Lung (tissue), 11 donors: ENCODE measurements at regions not wholly inside any gene's neighbourhood (a gene's known extent, or its start where the extent isn't known, plus 50 kb on each side); places are given as distances from the start of the nearest gene placed in this dataset.

Experiments
- ATAC-seq: fragments of 200-7000 bp; cut with Tn5 transposase; one replicate; pipeline ENCODE4 v1.9.1; 2020; ENCODE audit warnings: moderate number of reproducible peaks; ENCODE audit not compliant: insufficient read depth, low FRiP score
- DNase-seq, 3 donors: peaks; one replicate each; pipeline ENCODE4 v3.0.0-alpha.2; 2013 to 2017
- H3K27ac ChIP-seq, 2 donors: one replicate each; pipeline ENCODE4 v1.5.1; 2013; ENCODE audit warnings: mild to moderate bottlenecking in 2 of 2, moderate library complexity in 2 of 2, control low read depth in 1 of 2, inconsistent platforms in 1 of 2, low read depth in 1 of 2, low read length in 1 of 2
- H3K27me3 ChIP-seq, 3 donors: one replicate each; pipeline ENCODE4 v1.5.1; 2013; ENCODE audit warnings: low read length in 2 of 3; ENCODE audit not compliant: control insufficient read depth in 3 of 3, insufficient read depth in 3 of 3
- H3K36me3 ChIP-seq, 4 donors: one replicate each; pipeline ENCODE4 v1.5.1; 2013; ENCODE audit warnings: low read length in 4 of 4, mild to moderate bottlenecking in 1 of 4, moderate library complexity in 1 of 4; ENCODE audit not compliant: control insufficient read depth in 4 of 4, insufficient read depth in 4 of 4
- H3K4me1 ChIP-seq, 5 donors: one replicate each; pipeline ENCODE4 v1.5.1; 2013; ENCODE audit warnings: low read length in 5 of 5, mild to moderate bottlenecking in 2 of 5, moderate library complexity in 1 of 5; ENCODE audit not compliant: control insufficient read depth in 5 of 5, insufficient read depth in 5 of 5
- H3K4me3 ChIP-seq: one replicate; pipeline ENCODE4 v1.5.1; 2013; ENCODE audit warnings: mild to moderate bottlenecking, control low read depth, moderate library complexity
- H3K9ac ChIP-seq, 2 donors: one replicate each; pipeline ENCODE4 v1.5.1; 2013; ENCODE audit warnings: low read length in 2 of 2, control low read depth in 1 of 2; ENCODE audit not compliant: insufficient read depth in 1 of 2
- H3K9me3 ChIP-seq, 4 donors: one replicate each; pipeline ENCODE4 v1.5.1; 2013; ENCODE audit warnings: low read length in 3 of 4, mild to moderate bottlenecking in 1 of 4, moderate library complexity in 1 of 4; ENCODE audit not compliant: control insufficient read depth in 4 of 4, insufficient read depth in 3 of 4
- CTCF ChIP-seq: IDR thresholded peaks from 2 replicates; pipeline ENCODE4 v1.5.1; 2012; ENCODE audit warnings: mild to moderate bottlenecking; ENCODE audit errors: control extremely low read depth, extremely low read depth
- WGBS, 2 donors: extraction: QIAGEN DNeasy Blood & Tissue Kit; methylation state at CpG; one replicate each; pipeline ENCODE4 v1.1.7; 2013; 5-methylcytosine and 5-hydroxymethylcytosine counted together
- donor health status: control.
- donor health status: control.
- donor health status: Bipolar disorder and iron deficiency.
- donor health status: healthy.
- donor health status: DM: yes; HTN: yes; CAD: no.

- WGBS, 2 donors, result 73 to 84% methylated on average over 2 of the region's 2 CpGs
- no peak for TF ChIP-seq CTCF
- H3K9ac ChIP-seq, result no peak overlapping the region
These were observed 121.7 kb upstream of the ERCC4 start for GRCh38 chr16:13798211-13798610.

GRCh38 chr16:13803974-13804373, 116.0 kb upstream of the ERCC4 start:
- no peaks in the 10 kb centered on the region for H3K4me1 ChIP-seq
- WGBS, 2 donors, result 92% methylated on average over 3 of the region's 3 CpGs
- H3K9ac ChIP-seq, result no peak overlapping the region
- H3K9me3 ChIP-seq, result peaks cover 0 to 2% (median 0%) of the 10 kb centered on the region in 4 donors
- DNase-seq (no peak), ATAC-seq (no peak)
- H3K4me3 ChIP-seq, result no peak overlapping the region
- peaks cover 0 to 4% (median 0%) of the 10 kb centered on the region in 3 donors for H3K27me3 ChIP-seq
- TF ChIP-seq CTCF, result no peak
- no peaks in the 10 kb centered on the region for H3K36me3 ChIP-seq
- no peak overlapping the region for H3K27ac ChIP-seq

More at GRCh38 chr16:13798211-13798610, 121.7 kb upstream of the ERCC4 start:
- Histone ChIP-seq H3K4me3 (no peak overlapping the region), H3K27ac (no peak overlapping the region), H3K4me1 (no peaks in the 10 kb centered on the region), H3K36me3 (no peaks in the 10 kb centered on the region), H3K9me3 (no peaks in the 10 kb centered on the region), H3K27me3 (no peaks in the 10 kb centered on the region)
- DNase-seq, result no peak
- no peak for ATAC-seq

GRCh38 chr16:13805951-13806350, 114.0 kb upstream of the ERCC4 start:
- no peak for TF ChIP-seq CTCF
- H3K9ac ChIP-seq, result no peak overlapping the region
- peaks cover 0 to 2% (median 0%) of the 10 kb centered on the region in 4 donors for H3K9me3 ChIP-seq
- H3K27ac ChIP-seq, result no peak overlapping the region
- no peaks in the 10 kb centered on the region for H3K4me1 ChIP-seq
- H3K4me3 ChIP-seq, result no peak overlapping the region
- ATAC-seq (no peak), DNase-seq (no peak)
- peaks cover 0 to 4% (median 0%) of the 10 kb centered on the region in 3 donors for H3K27me3 ChIP-seq
- WGBS, 2 donors, result 84 to 91% methylated on average over 4 of the region's 4 CpGs
- no peaks in the 10 kb centered on the region for H3K36me3 ChIP-seq

GRCh38 chr16:13806671-13807070, 113.3 kb upstream of the ERCC4 start:
- Histone ChIP-seq H3K27me3 (peaks cover 0 to 4% (median 0%) of the 10 kb centered on the region in 3 donors), H3K4me1 (no peaks in the 10 kb centered on the region), H3K36me3 (no peaks in the 10 kb centered on the region), H3K9me3 (peaks cover 0 to 2% (median 0%) of the 10 kb centered on the region in 4 donors), H3K4me3 (no peak overlapping the region), H3K9ac (no peak overlapping the region), H3K27ac (no peak overlapping the region)
- TF ChIP-seq CTCF, result no peak
- no peak for DNase-seq
- WGBS, 2 donors, result 69 to 77% methylated on average over 5 of the region's 5 CpGs
- ATAC-seq, result no peak
